Liver (tissue), 8 donors: ENCODE measurements at regions not wholly inside any gene's neighbourhood (a gene's known extent, or its start where the extent isn't known, plus 50 kb on each side); places are given as distances from the start of the nearest gene placed in this dataset.

Source experiments
- DNase-seq: peaks from one replicate; pipeline ENCODE4 v3.0.0-alpha.2; 2017; ENCODE audit warnings: low spot score
- H3K27ac ChIP-seq, 2 donors: one replicate each; pipeline ENCODE4 v1.7.0; 2013; ENCODE audit warnings: inconsistent platforms in 2 of 2, low read length in 2 of 2, control low read depth in 1 of 2, low read depth in 1 of 2, mild to moderate bottlenecking in 1 of 2
- H3K27me3 ChIP-seq, 4 donors: one replicate each; pipeline versions ENCODE4 v1.6.1 to v1.7.0; 2013; ENCODE audit warnings: low read length in 3 of 4, inconsistent platforms in 1 of 4, mild to moderate bottlenecking in 1 of 4, moderate library complexity in 1 of 4; ENCODE audit not compliant: control insufficient read depth in 4 of 4, insufficient read depth in 4 of 4
- H3K36me3 ChIP-seq, 4 donors: one replicate each; pipeline versions ENCODE4 v1.6.1 to v1.7.0; 2013; ENCODE audit warnings: low read length in 3 of 4, mild to moderate bottlenecking in 3 of 4, low read depth in 1 of 4, moderate library complexity in 1 of 4; ENCODE audit not compliant: control insufficient read depth in 4 of 4, insufficient read depth in 3 of 4
- H3K4me1 ChIP-seq, 4 donors: one replicate each; pipeline versions ENCODE4 v1.6.1 to v1.7.0; 2013; ENCODE audit warnings: low read length in 3 of 4, mild to moderate bottlenecking in 3 of 4, moderate library complexity in 1 of 4; ENCODE audit not compliant: control insufficient read depth in 4 of 4, insufficient read depth in 4 of 4
- H3K4me3 ChIP-seq, 3 donors: one replicate each; pipeline versions ENCODE4 v1.6.1 to v1.7.0; 2013; ENCODE audit warnings: low read length in 3 of 3, control low read depth in 1 of 3, low read depth in 1 of 3, mild to moderate bottlenecking in 1 of 3
- H3K9ac ChIP-seq, 2 donors: one replicate each; pipeline ENCODE4 v1.7.0; 2013; ENCODE audit warnings: low read length in 2 of 2, mild to moderate bottlenecking in 2 of 2, moderate library complexity in 2 of 2, control low read depth in 1 of 2, low read depth in 1 of 2
- H3K9me3 ChIP-seq, 4 donors: one replicate each; pipeline versions ENCODE4 v1.6.1 to v1.7.0; 2013; ENCODE audit warnings: low read length in 3 of 4; ENCODE audit not compliant: control insufficient read depth in 4 of 4
- EGR1 ChIP-seq, 2 donors: IDR thresholded peaks; 2 replicates each; pipeline ENCODE4 v1.6.1; 2016 to 2018; ENCODE audit warnings: antibody characterized with exemption in 2 of 2, low read depth in 2 of 2
- FOXA2 ChIP-seq: IDR thresholded peaks from 2 replicates; pipeline ENCODE4 v1.6.1; 2016; ENCODE audit warnings: antibody characterized with exemption
- GABPA ChIP-seq, 2 donors: IDR thresholded peaks in 1 of 2; conservative IDR thresholded peaks in 1 of 2; 2 replicates each; pipeline ENCODE4 v1.6.1; 2016; ENCODE audit warnings: antibody characterized with exemption in 2 of 2, mild to moderate bottlenecking in 1 of 2, moderate library complexity in 1 of 2
- HNF4A ChIP-seq, 2 donors: conservative IDR thresholded peaks; 2 replicates each; pipeline ENCODE4 v1.6.1; 2016; ENCODE audit warnings: antibody characterized with exemption in 2 of 2, mild to moderate bottlenecking in 2 of 2
- HNF4G ChIP-seq: IDR thresholded peaks from 2 replicates; pipeline ENCODE4 v1.6.1; 2016; ENCODE audit warnings: antibody characterized with exemption
- JUND ChIP-seq, 2 donors: IDR thresholded peaks; 2 replicates each; pipeline ENCODE4 v1.6.1; 2016; ENCODE audit warnings: antibody characterized with exemption in 2 of 2
- NR2F2 ChIP-seq: IDR thresholded peaks from 2 replicates; pipeline ENCODE4 v1.6.1; 2016; ENCODE audit warnings: antibody characterized with exemption
- RAD21 ChIP-seq, 2 donors: IDR thresholded peaks; 2 replicates each; pipeline ENCODE4 v1.6.1; 2016; ENCODE audit warnings: antibody characterized with exemption in 2 of 2, mild to moderate bottlenecking in 2 of 2
- RXRA ChIP-seq, 2 donors: IDR thresholded peaks; 2 replicates each; pipeline ENCODE4 v1.6.1; 2017 to 2018; ENCODE audit warnings: antibody characterized with exemption in 2 of 2, mild to moderate bottlenecking in 1 of 2
- SP1 ChIP-seq: IDR thresholded peaks from 2 replicates; pipeline ENCODE4 v1.6.1; 2018; ENCODE audit warnings: antibody characterized with exemption, mild to moderate bottlenecking
- TAF1 ChIP-seq: conservative IDR thresholded peaks from 2 replicates; pipeline ENCODE4 v1.6.1; 2016; ENCODE audit warnings: antibody characterized with exemption, mild to moderate bottlenecking
- YY1 ChIP-seq: IDR thresholded peaks from 2 replicates; pipeline ENCODE4 v1.6.1; 2016; ENCODE audit warnings: antibody characterized with exemption, mild to moderate bottlenecking
- WGBS: extraction: QIAGEN DNeasy Blood & Tissue Kit; methylation state at CpG from one replicate; pipeline ENCODE4 v1.1.7; 2013; 5-methylcytosine and 5-hydroxymethylcytosine counted together
- TF ChIP-seq, protein P1 (sequence below): IDR thresholded peaks from 2 replicates; pipeline ENCODE4 v1.6.1; 2016; ENCODE audit warnings: antibody characterized with exemption
- TF ChIP-seq, protein P2 (sequence below): IDR thresholded peaks from 2 replicates; pipeline ENCODE4 v1.6.1; 2016; ENCODE audit warnings: antibody characterized with exemption
- TF ChIP-seq, protein P3 (sequence below): fragments of 150-350 bp; IDR thresholded peaks from 2 replicates; pipeline ENCODE4 v1.5.1; 2017; ENCODE audit warnings: improper control_type of control experiment, low read depth, low read length; ENCODE audit not compliant: missing input control
- TF ChIP-seq, protein P4 (sequence below): IDR thresholded peaks from 2 replicates; pipeline ENCODE4 v1.6.1; 2016; ENCODE audit warnings: antibody characterized with exemption
- donor health status: healthy.
- donor health status: healthy.
- donor health status: healthy.
- donor health status: healthy.
- donor health status: healthy.

DNA sequence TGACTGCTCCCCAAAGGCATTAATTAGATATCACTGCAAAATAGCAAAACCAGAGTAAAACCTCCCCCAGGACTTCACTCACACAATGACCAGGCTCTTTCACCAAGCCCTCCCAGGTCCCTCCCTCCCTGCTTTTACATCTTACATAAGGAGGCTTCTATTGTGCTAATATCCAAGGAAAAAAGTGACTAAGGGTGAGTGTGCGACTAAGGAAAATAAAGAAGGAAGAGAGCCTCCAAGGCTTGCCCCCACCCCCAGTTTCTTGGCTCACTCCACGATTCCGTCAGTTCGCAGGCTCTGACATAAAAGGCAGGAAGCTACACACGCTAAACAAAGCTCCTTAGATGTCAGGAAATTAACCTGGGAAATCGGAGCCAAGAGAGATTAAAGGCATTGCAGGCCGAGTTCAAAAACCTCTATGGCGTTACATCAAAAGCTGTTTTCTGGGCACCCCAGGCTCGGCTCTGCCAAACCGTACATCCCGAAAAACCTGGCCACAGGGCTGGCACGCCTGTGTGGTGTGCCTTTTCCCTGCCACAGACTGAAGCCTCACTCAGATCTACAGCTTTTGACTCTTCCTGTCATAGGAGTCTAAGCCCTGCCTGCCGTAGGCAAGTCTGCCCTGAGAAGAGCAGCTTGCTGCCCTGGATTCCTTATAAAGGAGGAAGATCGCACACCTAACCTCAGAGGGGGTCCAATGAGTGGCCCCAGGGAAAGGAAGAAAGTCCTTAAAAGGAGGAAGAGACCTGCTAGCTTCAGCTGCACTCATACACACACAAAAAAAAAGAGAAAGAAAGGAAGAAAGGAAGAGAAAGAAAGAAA is 67.0 kb upstream of the SERP2 start:
- Histone ChIP-seq H3K9ac (no peak overlapping the region), H3K36me3 (no peaks in the 10 kb centered on the region), H3K4me1 (peaks cover 0 to 13% (median 5%) of the 10 kb centered on the region in 4 donors), H3K27ac (peak overlapping the region; percentile 28 to 62), H3K27me3 (no peaks in the 10 kb centered on the region), H3K9me3 (no peaks in the 10 kb centered on the region), H3K4me3 (no peak overlapping the region)
- DNase-seq: no peak
- peak; percentile 52 to 68 for TF ChIP-seq RXRA (IDR thresholded peaks at IDR 0.05)
- TF ChIP-seq JUND (IDR thresholded peaks at IDR 0.05): no peak
- TF ChIP-seq SP1: peak; percentile 27
- peak; percentile 14 to 18 for TF ChIP-seq RAD21 (IDR thresholded peaks at IDR 0.05)
- TF ChIP-seq, protein P1, sequence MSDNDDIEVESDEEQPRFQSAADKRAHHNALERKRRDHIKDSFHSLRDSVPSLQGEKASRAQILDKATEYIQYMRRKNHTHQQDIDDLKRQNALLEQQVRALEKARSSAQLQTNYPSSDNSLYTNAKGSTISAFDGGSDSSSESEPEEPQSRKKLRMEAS: no peak
- 54% methylated on average over 14 of the region's 14 CpGs for WGBS

DNA sequence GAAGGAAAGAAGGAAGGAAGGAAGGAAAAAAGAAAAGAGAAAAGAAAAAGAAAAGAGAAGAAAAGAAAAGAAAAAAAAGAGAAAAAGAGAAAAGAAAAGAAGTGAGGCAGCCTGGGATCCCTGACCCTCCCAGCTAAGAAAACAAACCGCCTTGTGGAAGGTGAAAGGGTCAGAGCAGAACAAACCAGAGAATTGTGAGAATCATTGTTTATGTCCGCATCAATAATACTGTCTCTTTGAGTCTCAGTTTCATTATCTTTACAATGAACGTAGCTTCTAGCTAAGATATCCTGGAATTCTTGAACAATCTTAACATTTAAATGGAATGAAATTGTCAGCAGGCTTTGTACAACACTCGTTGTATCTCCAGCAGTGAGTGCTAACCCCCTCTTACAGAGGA is 66.4 kb upstream of the SERP2 start:
- no peak for DNase-seq
- no peak for TF ChIP-seq NR2F2
- no peak for TF ChIP-seq EGR1 (IDR thresholded peaks at IDR 0.05; ENCODE audit: low read depth in 2 of 2)
- TF ChIP-seq, protein P1: no peak
- no peak for TF ChIP-seq TAF1
- TF ChIP-seq, protein P2, sequence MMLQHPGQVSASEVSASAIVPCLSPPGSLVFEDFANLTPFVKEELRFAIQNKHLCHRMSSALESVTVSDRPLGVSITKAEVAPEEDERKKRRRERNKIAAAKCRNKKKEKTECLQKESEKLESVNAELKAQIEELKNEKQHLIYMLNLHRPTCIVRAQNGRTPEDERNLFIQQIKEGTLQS: no peak
- Histone ChIP-seq H3K9ac (no peak overlapping the region), H3K4me3 (no peak overlapping the region), H3K36me3 (no peaks in the 10 kb centered on the region), H3K4me1 (peaks cover 0 to 13% (median 5%) of the 10 kb centered on the region in 4 donors), H3K27me3 (no peaks in the 10 kb centered on the region), H3K27ac (no peak overlapping the region), H3K9me3 (no peaks in the 10 kb centered on the region)
- 79% methylated on average over 4 of the region's 4 CpGs for WGBS

DNA sequence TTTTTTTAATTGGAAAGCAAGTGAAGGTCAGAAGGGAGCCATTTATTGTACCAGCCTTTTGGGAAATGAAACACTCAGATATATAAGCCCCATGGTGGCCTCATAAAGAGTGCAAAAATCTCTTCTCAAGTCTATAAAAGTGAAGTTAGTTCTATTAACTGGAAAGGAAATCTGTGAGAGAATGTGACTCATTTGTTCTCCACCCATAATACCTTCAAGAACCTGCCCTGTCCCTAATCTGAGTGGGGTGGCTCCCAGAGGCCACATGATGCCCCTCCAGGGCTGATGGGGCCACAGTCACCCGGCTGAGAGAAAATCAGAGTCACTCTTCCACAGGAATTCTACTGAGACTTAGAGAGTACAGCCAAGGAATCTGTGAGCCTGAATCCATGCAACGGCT is 65.8 kb upstream of the SERP2 start:
- 82% methylated on average over 2 of the region's 2 CpGs for WGBS
- Histone ChIP-seq H3K27ac (no peak overlapping the region), H3K27me3 (no peaks in the 10 kb centered on the region), H3K36me3 (no peaks in the 10 kb centered on the region), H3K4me1 (peaks cover 0 to 13% (median 5%) of the 10 kb centered on the region in 4 donors), H3K4me3 (no peak overlapping the region), H3K9me3 (no peaks in the 10 kb centered on the region), H3K9ac (no peak overlapping the region)
- no peak for DNase-seq
- TF ChIP-seq EGR1 (IDR thresholded peaks at IDR 0.05; ENCODE audit: low read depth in 2 of 2): no peak
- TF ChIP-seq FOXA2: no peak
- no peak for TF ChIP-seq GABPA (IDR thresholded peaks at IDR 0.05 in 1 of 2, conservative IDR thresholded peaks at IDR 0.05 in 1 of 2)
- no peak for TF ChIP-seq YY1
- TF ChIP-seq, protein P1: no peak
- TF ChIP-seq HNF4A (conservative IDR thresholded peaks at IDR 0.05): no peak
- TF ChIP-seq, protein P3, sequence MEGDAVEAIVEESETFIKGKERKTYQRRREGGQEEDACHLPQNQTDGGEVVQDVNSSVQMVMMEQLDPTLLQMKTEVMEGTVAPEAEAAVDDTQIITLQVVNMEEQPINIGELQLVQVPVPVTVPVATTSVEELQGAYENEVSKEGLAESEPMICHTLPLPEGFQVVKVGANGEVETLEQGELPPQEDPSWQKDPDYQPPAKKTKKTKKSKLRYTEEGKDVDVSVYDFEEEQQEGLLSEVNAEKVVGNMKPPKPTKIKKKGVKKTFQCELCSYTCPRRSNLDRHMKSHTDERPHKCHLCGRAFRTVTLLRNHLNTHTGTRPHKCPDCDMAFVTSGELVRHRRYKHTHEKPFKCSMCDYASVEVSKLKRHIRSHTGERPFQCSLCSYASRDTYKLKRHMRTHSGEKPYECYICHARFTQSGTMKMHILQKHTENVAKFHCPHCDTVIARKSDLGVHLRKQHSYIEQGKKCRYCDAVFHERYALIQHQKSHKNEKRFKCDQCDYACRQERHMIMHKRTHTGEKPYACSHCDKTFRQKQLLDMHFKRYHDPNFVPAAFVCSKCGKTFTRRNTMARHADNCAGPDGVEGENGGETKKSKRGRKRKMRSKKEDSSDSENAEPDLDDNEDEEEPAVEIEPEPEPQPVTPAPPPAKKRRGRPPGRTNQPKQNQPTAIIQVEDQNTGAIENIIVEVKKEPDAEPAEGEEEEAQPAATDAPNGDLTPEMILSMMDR: no peak
- TF ChIP-seq, protein P2: no peak
- TF ChIP-seq, protein P4, sequence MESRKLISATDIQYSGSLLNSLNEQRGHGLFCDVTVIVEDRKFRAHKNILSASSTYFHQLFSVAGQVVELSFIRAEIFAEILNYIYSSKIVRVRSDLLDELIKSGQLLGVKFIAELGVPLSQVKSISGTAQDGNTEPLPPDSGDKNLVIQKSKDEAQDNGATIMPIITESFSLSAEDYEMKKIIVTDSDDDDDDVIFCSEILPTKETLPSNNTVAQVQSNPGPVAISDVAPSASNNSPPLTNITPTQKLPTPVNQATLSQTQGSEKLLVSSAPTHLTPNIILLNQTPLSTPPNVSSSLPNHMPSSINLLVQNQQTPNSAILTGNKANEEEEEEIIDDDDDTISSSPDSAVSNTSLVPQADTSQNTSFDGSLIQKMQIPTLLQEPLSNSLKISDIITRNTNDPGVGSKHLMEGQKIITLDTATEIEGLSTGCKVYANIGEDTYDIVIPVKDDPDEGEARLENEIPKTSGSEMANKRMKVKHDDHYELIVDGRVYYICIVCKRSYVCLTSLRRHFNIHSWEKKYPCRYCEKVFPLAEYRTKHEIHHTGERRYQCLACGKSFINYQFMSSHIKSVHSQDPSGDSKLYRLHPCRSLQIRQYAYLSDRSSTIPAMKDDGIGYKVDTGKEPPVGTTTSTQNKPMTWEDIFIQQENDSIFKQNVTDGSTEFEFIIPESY: no peak
- no peak for TF ChIP-seq HNF4G
- TF ChIP-seq TAF1: no peak
- no peak for TF ChIP-seq RXRA (IDR thresholded peaks at IDR 0.05)
